ENCODE measurements at regions not wholly inside any gene's neighbourhood (a gene's known extent, or its start where the extent isn't known, plus 50 kb on each side); places are given as distances from the start of the nearest gene placed in this dataset.

GRCh38 chr20:18913701-18914100, 100.1 kb downstream of the SCP2D1 start:
- TF ChIP-seq CTCF (IDR thresholded peaks at IDR 0.05; ENCODE audit: poor library complexity, severe bottlenecking) = no peak
- H3K27me3 ChIP-seq (ENCODE audit: insufficient read depth, poor library complexity, severe bottlenecking) = peaks cover 5% of the 10 kb centered on the region
- ATAC-seq (ENCODE audit: low read depth) (no peak), DNase-seq (ENCODE audit: low spot score) (no peak)
- no peak overlapping the region for H3K4me3 ChIP-seq (ENCODE audit: severe bottlenecking)
- no peak overlapping the region for H3K27ac ChIP-seq (ENCODE audit: poor library complexity, severe bottlenecking)
- no peaks in the 10 kb centered on the region for H3K9me3 ChIP-seq (ENCODE audit: severe bottlenecking)
- no peaks in the 10 kb centered on the region for H3K4me1 ChIP-seq (ENCODE audit: insufficient read depth, poor library complexity, severe bottlenecking)
- H3K36me3 ChIP-seq (ENCODE audit: low read depth) = no peaks in the 10 kb centered on the region

- Histone ChIP-seq H3K36me3 (ENCODE audit: low read depth) (no peaks in the 10 kb centered on the region), H3K4me1 (ENCODE audit: insufficient read depth, poor library complexity, severe bottlenecking) (no peaks in the 10 kb centered on the region), H3K4me3 (ENCODE audit: severe bottlenecking) (no peak overlapping the region), H3K9me3 (ENCODE audit: severe bottlenecking) (no peaks in the 10 kb centered on the region), H3K27me3 (ENCODE audit: insufficient read depth, poor library complexity, severe bottlenecking) (peaks cover 3% of the 10 kb centered on the region), H3K27ac (ENCODE audit: poor library complexity, severe bottlenecking) (no peak overlapping the region)
- no peak for DNase-seq (ENCODE audit: low spot score)
- 0 out of 3 replicates have a peak, but pooled peaks have one; percentile 10 for ATAC-seq (ENCODE audit: low read depth)
- TF ChIP-seq CTCF (IDR thresholded peaks at IDR 0.05; ENCODE audit: poor library complexity, severe bottlenecking) = no peak
Observed at GRCh38 chr20:18914796-18915195, 101.2 kb downstream of the SCP2D1 start.

GRCh38 chr20:18916886-18917750, 103.5 kb downstream of the SCP2D1 start:
- H3K9me3 ChIP-seq (ENCODE audit: severe bottlenecking) = no peaks in the 10 kb centered on the region
- no peaks in the 10 kb centered on the region for H3K4me1 ChIP-seq (ENCODE audit: insufficient read depth, poor library complexity, severe bottlenecking)
- no peaks in the 10 kb centered on the region for H3K36me3 ChIP-seq (ENCODE audit: low read depth)
- ATAC-seq (ENCODE audit: low read depth) (no peak), DNase-seq (ENCODE audit: low spot score) (no peak)
- no peak for TF ChIP-seq CTCF (IDR thresholded peaks at IDR 0.05; ENCODE audit: poor library complexity, severe bottlenecking)
- no peaks in the 10 kb centered on the region for H3K27me3 ChIP-seq (ENCODE audit: insufficient read depth, poor library complexity, severe bottlenecking)
- H3K27ac ChIP-seq (ENCODE audit: poor library complexity, severe bottlenecking) = no peak overlapping the region
- no peak overlapping the region for H3K4me3 ChIP-seq (ENCODE audit: severe bottlenecking)

DNA sequence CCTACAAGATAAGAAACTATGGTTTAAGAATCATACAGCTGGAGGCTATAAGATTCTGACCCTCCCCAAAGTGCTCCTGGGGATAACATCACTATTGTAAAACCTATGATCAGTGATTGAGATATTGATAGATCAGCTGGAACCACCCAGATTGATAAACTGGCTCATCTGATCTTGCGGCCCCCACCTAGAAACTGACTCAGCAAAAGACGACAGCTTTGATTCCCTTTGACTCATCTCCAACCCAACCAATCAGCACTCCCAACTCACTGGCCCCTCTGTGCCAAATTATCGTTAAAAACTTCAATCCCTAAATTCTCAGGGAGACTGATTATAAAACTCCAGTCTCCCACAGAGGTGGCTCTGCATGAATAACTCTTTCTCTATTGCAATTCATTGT, 106.4 kb downstream of the SCP2D1 start:
- H3K4me1 ChIP-seq (ENCODE audit: insufficient read depth, poor library complexity, severe bottlenecking) = no peaks in the 10 kb centered on the region
- no peak for ATAC-seq (ENCODE audit: low read depth)
- no peak for DNase-seq (ENCODE audit: low spot score)
- no peak for TF ChIP-seq CTCF (IDR thresholded peaks at IDR 0.05; ENCODE audit: poor library complexity, severe bottlenecking)
- no peak overlapping the region for H3K4me3 ChIP-seq (ENCODE audit: severe bottlenecking)
- H3K27ac ChIP-seq (ENCODE audit: poor library complexity, severe bottlenecking) = no peak overlapping the region
- no peaks in the 10 kb centered on the region for H3K27me3 ChIP-seq (ENCODE audit: insufficient read depth, poor library complexity, severe bottlenecking)
- no peaks in the 10 kb centered on the region for H3K9me3 ChIP-seq (ENCODE audit: severe bottlenecking)
- no peaks in the 10 kb centered on the region for H3K36me3 ChIP-seq (ENCODE audit: low read depth)

DNA sequence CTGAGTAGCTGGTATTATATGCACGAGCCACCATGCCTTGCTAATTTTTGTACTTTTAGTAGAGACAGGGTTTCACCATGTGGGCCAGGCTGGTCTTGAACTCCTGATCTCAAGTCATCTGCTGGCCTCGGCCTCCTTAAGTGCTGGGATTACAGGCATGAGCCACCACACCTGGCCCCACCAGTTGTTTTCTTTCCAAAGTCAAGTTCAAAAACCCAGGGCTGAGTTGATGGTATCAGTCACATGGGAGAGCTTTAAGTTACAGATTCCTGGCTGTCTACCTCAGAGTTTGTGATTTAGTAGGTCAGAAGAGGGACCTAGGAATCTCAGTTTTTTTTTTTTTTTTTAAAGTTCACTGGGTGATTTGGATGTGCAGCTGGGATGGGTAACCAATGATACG, 107.7 kb downstream of the SCP2D1 start:
- TF ChIP-seq CTCF (IDR thresholded peaks at IDR 0.05; ENCODE audit: poor library complexity, severe bottlenecking) = no peak
- H3K27ac ChIP-seq (ENCODE audit: poor library complexity, severe bottlenecking) = no peak overlapping the region
- no peak for ATAC-seq (ENCODE audit: low read depth)

More for the DNA sequence above, 107.7 kb downstream of the SCP2D1 start:
- Histone ChIP-seq H3K4me3 (ENCODE audit: severe bottlenecking) (no peak overlapping the region), H3K4me1 (ENCODE audit: insufficient read depth, poor library complexity, severe bottlenecking) (no peaks in the 10 kb centered on the region), H3K27me3 (ENCODE audit: insufficient read depth, poor library complexity, severe bottlenecking) (no peaks in the 10 kb centered on the region), H3K36me3 (ENCODE audit: low read depth) (no peaks in the 10 kb centered on the region), H3K9me3 (ENCODE audit: severe bottlenecking) (no peaks in the 10 kb centered on the region)
- DNase-seq (ENCODE audit: low spot score) = no peak
